ENCODE measurements at regions not wholly inside any gene's neighbourhood (a gene's known extent, or its start where the extent isn't known, plus 50 kb on each side); places are given as distances from the start of the nearest gene placed in this dataset.

DNA sequence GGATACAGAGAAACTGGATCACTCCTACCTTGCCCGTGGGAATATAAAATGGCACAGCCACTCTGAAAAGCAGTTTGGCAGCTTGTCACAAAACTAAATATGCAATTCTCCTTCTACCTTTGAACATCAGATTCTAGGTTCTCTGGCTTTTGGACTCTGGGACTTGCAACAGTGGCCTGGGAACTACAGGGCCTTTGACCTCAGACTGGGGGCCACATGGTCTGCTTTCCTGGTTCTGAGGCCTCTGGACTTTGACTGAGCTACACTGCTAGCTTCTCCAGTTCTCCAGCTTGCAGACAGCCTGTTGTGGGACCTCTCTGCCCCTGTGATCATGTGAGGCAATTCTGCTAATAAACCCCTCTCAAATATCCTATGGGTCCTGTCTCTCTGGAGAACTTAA lies 168.8 kb downstream of the CDH26 start:
- DNase-seq (ENCODE audit: low spot score): no peak

DNA sequence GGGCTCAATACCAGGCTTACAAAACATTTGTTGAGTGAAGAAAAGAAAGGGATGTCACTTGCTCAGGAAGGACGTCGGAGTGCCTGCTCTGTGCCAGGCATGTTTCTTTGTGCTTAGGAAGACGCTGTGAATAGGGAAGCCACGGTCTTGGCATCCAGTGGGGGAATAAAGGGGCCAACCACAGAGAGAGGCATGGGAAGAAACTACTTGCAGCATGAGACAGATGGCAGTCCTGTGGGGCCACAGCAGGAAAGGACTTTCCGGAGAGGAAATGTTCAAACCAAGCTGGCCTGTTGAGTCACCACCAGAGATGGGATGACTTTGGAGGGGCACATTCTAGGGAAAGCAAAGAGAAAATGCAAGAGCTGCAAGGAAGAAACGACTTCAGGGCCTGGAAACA lies 173.2 kb downstream of the CDH26 start:
- no peak for DNase-seq (ENCODE audit: low spot score)

DNA sequence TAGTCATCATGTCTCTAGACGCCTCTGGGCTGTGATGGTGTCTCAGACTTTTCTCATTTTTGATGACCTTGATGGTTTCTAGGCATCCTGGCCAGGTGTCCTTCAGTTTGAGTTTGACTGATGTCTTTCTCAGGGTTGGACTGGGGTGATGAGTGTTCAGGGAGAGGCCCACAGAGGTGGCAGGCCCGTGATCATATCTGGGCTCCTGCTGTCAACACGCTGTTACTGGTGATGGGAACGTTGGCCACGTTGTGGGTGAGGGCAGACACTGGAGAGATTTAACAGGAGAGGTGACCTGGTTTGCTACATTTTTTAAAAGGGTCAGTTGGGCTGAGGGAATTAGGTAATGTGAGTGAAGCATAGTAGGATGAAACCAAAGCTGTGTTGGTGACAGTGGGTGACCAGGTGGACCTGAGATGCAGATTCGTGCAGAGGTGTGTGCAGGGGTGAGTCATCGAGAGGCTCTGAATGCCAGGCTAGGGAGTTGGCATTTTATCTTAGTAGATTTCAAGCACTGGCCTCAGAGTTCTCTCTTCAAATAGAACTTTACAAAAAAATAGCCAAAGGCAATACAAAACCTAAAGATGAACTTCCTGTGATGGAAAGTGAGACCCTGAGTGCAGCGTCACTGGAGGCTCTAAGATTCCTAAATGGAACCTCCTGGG lies 174.1 kb downstream of the CDH26 start:
- no peak for DNase-seq (ENCODE audit: low spot score)

DNA sequence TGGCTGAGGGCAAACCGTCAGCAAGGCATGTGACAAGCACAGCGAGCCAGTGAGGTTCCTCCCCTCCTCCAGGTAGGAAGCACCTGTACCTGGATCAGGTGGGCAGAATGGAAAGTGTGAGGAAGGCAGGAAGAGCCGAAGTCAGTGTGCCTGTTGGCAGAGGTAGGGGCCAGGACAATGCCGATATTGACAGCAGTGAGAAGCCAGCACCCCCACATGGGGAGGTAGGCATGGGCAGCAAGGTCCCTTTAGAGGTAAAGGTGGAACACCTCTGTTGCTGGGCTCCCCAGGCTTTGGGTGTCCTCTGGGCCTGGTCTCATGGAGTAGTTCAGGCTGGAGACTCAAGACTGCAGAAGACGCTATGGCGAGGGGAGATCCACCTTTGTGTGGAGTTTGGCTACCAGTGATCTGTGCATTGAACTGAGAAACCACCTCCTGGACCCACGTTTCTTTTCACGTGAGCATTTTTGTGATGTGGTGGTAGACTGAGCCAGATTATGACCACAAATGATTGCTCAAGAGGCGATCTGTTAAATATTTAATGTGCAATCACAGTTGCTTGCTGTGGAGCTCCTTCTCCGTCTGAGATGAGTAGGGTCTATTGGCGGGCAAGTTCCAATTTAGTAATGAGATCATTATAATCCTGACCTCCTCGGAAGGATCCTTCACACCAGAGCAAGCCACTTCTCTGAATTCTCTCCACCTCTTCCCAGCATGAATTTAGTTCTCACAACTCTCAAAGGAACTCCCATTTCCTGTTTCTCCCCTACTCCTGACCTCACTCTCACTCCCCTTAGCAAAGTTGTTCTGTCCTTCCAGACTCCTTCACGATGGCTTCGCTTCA lies 174.8 kb downstream of the CDH26 start:
- DNase-seq (ENCODE audit: low spot score): no peak

DNA sequence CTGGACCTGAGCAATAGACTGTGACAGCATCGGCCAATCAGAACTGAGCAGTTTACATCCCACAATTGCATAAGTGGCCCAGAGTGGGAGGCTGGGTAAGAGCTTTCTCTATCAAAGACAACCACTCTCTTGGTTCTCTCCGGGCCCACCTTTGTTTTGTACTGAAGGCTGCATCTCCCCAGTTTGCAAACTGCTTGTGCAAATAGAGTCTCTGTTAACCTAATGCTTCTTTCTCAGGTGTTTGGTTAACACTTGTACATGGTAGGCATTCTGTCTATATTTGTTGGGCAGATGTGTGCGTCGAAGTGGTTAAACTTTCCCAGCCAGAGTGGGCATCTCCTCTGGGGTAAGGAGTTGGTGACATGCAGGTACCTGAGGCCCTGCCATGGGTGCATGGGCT lies 177.1 kb downstream of the CDH26 start:
- DNase-seq (ENCODE audit: low spot score): no peak

DNA sequence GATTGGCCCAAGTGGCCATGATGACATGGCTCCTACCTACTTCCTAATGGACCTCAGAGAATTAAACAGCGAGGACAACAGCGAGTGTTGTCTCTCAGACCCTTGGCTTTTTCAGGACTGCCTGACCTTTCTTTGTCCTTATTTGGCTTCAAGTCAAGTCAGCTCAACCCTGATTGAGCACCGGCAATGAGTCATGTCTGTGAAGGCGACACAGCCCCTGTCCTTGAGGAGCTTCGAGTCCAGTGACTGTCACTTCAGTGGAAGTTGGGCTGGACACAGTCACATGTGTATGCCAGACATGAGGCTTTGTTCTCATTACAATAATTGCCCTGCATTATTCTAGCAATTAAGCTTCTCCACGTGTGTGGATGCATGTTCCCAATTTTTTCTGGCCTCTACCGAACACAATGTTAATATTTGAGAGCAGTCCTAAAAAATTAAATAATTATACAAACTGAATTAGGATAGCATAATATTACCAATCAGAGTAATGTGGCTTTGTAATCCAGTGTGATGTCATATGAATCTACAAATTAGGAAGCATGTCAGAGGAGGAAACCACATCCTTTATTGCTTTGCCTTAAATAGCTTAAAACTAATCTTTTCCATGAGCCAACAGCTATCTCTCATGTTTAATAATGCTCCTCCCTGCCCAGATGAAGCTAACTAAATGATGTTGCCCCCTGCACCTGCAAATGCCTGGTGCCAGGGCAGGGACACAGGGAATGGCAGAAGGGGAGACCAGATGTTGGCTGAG lies 178.6 kb downstream of the CDH26 start:
- no peak for DNase-seq (ENCODE audit: low spot score)

DNA sequence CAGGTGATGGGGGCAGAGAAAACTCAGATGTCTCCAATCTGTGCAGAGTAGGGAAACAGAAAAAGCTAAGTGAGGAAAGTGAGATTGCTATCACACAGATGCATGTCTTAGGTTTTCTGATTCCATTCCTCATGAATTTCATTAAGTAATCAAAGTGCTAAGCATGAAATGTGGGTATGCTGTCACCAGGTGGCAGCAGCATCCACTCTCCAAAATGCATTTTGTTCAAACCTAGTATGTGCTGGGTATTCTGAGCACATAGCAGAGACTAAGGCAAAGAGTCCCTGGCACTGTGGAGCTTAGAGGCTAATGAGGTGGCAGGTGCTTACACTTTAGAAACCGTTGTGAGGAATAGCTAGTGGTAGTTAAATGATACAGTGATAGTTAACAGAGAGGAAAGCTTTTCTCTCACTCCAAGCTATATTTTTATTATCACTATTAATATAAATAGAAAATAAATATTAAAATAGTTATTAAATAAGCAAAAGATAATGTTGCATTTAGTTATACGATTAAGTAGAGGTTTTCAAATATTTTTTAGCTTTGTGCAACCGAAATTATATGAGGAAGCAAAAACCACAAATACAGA lies 179.5 kb downstream of the CDH26 start:
- DNase-seq (ENCODE audit: low spot score): peak; percentile 30

DNA sequence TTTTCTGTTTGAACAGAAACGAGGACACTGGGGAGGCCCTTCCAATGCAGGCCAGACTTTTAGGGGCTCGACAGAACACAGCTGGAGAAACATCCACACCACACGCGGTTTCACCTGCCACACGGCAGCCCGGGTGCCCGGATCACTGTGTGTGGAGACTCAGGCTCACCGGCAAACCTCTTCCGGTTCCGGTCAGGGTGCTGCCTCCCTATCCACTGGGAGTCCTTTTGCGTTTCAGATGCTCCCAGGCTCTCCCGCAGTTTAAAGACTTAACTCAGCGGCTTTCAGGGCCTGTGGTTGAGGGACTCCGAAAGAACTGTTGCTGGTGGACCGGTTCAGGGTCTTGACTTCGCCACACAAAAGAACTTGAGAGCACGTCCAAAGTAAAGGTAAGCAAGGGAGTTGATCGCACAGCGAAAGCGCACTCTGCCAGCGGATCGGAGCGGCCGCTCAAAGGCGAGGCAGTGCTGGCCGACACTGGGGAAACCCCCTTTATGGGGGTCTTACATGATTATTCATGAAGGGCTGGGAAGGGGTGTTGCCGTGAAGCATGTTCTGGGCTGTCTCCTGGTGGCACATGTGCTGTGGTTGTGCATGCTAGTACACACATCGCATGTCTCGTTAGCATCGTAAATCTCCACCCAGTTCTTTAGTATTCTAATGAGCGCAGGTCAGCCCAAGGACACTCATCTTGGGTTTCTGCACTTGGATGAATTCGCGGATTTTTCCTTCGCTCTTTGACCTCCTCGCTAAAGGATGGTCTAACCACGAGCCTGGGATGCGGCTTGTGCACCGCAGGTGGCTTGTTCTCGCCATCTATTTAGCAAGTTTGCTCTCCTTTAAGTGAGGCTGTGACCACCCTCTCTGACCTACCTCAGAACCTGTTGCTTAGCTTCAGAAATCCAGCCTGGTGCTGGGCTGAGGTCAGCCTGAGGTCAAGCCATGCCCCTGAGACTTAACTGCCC lies 180.3 kb downstream of the CDH26 start:
- DNase-seq (ENCODE audit: low spot score): peak; percentile 51

DNA sequence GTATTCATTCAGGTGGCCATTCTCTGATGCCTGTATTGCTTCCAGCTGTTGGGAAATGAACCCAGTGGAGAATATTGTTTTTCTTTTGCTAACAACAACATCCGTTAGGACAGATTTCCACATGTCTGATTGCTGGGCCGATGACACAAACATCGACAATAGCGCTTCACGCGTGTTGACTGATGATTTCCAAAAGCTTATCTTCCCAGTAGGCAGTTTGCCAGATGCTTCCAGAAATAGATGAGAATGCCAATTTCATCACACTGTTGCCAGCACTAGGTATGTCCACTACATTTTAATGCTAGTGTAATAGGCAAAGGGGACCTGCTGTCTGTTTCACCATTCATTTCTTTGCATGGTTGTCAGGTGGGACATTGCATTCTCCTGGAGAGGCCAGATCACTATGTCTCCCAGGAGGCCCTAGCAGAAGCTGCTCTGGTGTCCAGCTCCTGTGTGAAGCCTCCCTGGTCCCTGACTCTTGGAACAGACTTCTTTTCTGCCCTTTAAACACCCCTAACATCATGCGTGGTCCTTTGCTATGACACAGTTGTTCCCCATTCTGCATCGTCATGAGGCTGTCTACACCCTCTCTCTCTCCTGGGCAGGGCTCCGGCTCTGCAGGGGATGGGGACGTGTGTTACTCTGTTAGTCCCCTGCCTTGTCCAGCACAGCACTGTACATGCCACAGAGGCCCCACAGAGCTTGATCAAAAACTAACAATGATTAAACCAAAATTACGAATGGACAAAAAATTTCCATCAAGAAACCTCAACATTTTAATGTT lies 181.6 kb downstream of the CDH26 start:
- DNase-seq (ENCODE audit: low spot score): no peak

DNA sequence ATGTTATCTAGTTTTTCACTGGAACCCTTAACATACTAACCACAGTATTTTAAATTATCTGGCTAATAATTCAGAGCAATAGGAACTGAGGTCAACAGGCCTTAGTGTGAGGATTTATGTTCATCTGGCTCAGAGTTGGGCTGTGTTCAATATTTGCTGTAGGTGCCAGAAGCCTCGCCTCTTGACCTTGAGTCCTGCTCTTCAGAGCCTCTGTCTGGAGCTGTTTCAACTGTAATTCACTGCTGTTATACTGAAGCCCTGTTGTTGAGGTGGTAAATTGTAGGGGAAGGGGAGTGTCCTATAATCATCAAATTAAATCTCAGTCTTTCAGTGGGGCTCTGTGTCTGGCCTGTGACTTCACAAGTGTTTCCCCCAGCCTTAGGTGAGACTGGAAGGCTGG lies 184.4 kb downstream of the CDH26 start:
- DNase-seq (ENCODE audit: low spot score): no peak

DNA sequence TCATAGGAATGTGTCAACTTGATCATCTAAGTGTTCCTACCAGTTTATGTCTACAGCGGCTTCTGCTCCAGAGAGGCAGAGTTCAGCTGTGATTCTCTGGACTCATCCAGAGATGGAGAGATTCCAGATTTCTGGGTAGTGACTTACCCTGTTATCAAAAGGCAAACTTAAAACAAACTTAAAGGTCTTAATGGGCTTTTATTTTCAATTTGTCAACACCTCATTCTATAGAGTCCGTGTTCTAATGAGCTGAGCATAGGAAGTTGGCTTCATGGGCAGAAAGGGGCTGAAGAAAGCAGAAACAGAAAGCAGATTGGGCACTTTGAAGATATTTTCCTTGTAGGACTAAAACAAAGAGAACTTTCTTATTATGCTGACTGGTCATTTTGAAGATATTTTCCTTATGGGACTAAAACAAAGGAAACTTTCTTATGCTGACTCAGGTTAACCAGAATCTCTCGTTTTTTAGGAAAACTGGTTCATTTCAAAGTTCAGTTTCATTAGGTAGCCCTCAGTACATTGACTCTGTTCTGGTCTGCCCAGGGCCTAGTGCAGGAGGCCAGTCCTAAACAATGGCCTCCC lies 185.1 kb downstream of the CDH26 start:
- DNase-seq (ENCODE audit: low spot score): no peak

DNA sequence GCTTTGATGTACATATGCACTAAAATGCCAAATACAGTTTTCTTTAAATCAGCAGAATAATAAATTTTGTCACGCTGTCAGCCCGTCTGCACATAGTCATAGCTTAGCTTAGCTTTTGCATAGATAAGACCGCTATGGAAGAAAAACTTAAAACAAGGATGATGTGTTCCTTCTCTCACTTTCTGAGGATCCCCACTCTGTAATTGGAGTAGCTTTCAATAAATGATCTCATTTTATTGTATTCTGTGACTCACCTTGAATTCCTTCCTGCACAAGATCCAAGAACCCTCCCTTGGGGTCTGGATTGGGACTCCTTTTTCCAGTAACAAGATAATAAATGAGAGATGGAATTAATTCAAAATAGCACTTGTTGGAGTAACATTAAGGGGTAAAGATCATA lies 186.2 kb downstream of the CDH26 start:
- DNase-seq (ENCODE audit: low spot score): no peak

DNA sequence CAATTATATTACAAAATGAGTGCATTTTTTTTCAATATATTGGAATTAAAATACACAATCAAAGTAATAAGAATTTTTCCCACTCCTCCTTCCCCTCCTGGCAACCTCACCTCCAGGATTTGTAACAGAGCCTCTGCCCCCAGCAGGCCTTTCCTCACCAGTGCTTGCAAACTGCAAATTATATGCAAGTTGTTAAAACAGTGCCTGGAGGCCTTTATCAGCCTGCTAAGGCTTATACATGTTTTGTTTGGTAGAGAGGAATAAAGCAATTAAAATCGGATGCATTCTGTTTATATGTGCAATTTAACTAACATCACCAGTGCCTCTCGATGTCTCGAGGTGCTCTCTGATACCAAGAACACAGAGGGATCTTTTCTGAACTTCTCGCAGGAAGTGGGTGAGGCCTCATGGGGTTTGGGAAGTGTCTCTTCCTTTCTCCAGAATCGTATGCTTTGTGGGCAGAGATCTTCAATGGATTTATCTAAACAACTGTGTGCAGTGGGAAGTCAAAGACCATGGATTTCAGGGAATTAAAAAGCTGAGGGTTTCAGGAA lies 186.8 kb downstream of the CDH26 start:
- no peak for DNase-seq (ENCODE audit: low spot score)

DNA sequence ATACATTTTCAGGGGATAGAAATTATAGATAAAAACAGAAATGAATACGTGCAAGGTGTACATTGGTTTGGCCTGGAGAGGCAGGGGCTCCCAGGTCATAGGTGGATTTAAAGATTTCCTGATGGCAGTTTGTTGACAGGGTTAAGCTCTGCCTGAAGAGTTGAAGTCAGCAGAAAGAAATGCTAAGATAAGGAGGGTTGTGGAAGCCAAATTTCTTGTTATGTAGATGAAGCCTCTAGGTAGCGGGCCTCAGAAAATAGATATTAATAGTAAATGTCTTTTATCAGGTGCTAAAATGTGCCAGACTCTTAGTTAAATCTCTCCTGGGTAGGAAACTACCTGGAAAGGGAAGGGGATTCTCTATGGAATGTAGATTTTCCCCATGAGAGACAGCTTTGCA lies 188.8 kb downstream of the CDH26 start:
- no peak for DNase-seq (ENCODE audit: low spot score)

DNA sequence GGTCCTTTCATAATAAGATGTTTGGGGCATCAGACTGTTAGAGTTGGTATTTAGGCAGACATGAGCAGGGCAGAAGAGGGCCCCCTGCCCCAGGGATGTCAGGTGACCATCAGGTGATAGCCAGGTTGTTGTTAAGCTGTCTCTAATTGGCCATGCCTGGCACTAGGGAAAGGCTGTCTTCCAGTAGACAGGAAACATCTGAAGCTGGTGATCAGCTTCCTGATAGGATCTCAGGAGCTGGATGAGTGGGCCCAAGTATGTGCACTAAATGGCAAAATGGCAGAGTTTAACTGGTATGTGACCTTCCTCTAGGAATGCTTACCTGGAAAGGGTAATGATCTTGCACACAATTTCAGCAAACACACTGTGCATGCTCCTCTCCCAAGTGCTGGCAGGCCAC lies 190.7 kb downstream of the CDH26 start:
- no peak for DNase-seq (ENCODE audit: low spot score)

DNA sequence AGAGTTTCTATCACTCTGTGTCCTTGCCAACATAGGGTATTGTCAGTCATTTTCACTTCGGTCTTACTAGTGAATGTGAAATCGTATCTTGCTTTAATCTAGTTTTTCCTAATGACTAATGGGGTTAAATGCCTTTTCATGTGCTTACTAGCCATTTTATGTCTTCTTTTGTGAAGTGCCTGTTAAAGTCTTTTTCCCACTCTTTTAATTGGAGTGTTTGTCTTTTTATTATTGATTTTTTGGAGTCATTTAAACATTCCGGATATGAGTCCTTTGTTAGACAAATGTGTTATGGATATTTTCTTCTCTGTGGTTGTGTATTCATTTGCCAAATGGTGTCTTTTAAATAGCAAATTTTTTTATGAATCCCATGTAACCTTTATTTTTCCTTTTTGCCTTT lies 194.6 kb downstream of the CDH26 start:
- DNase-seq (ENCODE audit: low spot score): no peak

DNA sequence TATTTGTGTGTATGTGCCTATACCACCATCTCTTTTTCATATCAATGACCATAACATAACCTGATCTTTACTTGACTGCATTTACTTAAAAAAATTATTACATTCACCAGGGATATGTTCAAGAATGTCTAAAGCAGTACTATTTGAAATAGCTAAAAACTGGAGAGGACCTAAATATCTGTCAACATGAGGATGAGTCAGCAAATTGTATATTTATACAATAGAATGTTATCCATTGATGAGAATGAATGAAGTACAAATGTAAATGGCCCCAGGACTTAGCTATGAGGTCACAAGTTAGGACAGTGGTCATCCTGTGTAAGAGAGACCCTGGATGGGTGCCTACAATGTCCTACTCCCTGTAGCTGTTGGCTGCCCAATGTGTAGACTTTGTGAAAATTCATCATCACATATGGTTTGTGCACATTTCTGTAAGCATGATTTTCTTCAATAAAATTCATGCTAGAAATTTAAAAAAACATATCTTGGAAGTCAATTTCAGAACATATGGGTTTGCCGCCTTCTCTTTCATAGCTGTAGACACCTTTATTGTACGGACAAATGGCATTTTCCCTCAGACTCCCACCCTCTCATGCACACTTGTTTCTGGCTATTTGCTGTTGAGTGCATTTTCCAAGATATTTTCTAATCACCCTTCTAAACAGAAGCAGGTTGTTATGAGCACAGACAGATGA lies 202.4 kb downstream of the CDH26 start:
- no peak for DNase-seq (ENCODE audit: low spot score)

DNA sequence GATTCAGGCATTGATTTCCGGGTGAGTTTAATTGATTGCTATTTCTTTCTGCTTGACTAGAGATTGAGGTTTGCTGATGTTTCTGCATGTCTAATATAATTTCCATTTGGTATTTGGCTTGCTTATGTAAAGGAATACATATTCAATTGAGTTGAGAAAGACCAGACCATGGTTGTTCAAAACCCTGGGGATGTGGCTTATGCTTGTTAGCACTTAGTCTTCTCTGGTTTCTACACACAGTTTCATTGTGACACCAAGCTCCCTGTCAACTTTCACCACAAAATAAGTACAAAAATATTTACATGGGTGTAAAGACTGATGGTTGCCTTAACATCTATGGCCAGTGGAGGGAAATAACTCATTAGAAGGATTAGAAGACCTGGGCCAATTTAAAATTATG lies 209.6 kb downstream of the CDH26 start:
- DNase-seq (ENCODE audit: low spot score): no peak

DNA sequence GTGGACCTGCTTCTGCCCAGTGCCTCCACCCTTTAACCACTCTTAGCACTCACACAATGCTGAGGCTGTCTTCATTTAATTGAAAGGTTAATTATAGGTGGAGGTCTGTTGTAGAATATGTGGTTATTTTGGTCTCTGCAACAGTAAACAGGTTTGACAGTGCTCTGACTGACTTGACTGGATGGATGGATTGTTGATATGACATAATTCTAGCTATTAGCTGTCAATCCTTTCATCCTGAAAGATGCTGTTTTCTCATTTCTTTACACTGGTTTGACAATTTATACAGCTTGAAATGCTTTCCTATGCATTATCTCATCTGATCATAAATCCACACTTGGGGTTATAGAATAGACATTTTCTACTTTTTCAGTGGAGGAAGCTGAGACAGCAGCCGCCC lies 210.7 kb downstream of the CDH26 start:
- no peak for DNase-seq (ENCODE audit: low spot score)

Data from CD4-positive, alpha-beta T cell treated with Interleukin-6 at 100 ng/mL for 8 hours (primary cell).